ENCODE measurements at regions not wholly inside any gene's neighbourhood (a gene's known extent, or its start where the extent isn't known, plus 50 kb on each side); places are given as distances from the start of the nearest gene placed in this dataset.

GRCh38 chr12:25733541-25733940 lies 180.5 kb upstream of the LMNTD1 start:
- TF ChIP-seq, protein P1, sequence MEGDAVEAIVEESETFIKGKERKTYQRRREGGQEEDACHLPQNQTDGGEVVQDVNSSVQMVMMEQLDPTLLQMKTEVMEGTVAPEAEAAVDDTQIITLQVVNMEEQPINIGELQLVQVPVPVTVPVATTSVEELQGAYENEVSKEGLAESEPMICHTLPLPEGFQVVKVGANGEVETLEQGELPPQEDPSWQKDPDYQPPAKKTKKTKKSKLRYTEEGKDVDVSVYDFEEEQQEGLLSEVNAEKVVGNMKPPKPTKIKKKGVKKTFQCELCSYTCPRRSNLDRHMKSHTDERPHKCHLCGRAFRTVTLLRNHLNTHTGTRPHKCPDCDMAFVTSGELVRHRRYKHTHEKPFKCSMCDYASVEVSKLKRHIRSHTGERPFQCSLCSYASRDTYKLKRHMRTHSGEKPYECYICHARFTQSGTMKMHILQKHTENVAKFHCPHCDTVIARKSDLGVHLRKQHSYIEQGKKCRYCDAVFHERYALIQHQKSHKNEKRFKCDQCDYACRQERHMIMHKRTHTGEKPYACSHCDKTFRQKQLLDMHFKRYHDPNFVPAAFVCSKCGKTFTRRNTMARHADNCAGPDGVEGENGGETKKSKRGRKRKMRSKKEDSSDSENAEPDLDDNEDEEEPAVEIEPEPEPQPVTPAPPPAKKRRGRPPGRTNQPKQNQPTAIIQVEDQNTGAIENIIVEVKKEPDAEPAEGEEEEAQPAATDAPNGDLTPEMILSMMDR (conservative IDR thresholded peaks at IDR 0.05; ENCODE audit: low read depth, low read length), result no peak
- TF ChIP-seq EZH2 (IDR thresholded peaks at IDR 0.05; ENCODE audit: low read length, unreplicated experiment), result no peak
